ENCODE measurements at regions not wholly inside any gene's neighbourhood (a gene's known extent, or its start where the extent isn't known, plus 50 kb on each side); places are given as distances from the start of the nearest gene placed in this dataset.

DNA sequence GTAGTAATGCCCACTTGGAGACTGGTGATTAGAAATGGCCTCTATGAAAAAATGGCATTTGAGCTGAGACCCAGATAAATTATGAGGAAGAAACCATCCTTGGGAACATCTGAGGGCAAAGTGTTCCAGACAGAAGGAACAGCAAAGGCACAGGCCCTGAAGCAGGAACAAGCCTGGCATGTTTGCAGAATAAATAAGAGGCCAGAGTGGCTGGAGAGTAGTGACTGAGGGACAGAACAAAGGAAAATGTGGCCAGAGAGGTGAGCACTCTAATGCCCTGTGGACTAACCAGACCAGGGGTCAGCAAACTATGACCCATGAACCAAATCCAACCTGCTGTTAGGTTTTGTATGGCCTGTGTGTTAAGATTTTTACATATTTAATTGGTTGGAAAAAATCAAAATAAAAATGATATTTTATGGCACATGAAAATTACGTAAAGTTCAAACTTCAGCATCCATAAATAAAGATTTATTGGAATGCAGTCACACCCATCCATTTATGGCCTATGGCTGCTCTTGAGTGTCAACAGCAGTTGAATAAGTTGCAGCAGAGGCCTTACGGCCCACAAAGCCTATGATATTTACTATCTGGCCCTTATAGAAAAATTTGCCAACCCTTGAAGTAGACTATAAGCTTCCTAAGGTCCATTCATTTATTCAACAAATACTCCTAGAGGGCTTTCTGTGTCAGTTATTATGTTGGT, 210.0 kb upstream of the TOX3 start:
- CTCF ChIA-PET = no interaction called here
- BruUV-seq (replicated peaks) = no TSS peak
- no peaks in the 10 kb centered on the region for H4K20me1 ChIP-seq (ENCODE audit: control insufficient read depth, insufficient read depth)
- H2AFZ ChIP-seq (ENCODE audit: control insufficient read depth, low read depth, low read length) = no peak overlapping the region
- POLR2A ChIA-PET = no interaction called here
- ATAC-seq = no peak
- no peak for DNase-seq (ENCODE audit: low read depth, low spot score)
- no peak overlapping the region for H3K4me2 ChIP-seq (ENCODE audit: control insufficient read depth, insufficient read depth)
- RAD21 ChIA-PET (ENCODE audit: unreplicated experiment) = no interaction called here
- no peaks in the 10 kb centered on the region for H3K27me3 ChIP-seq (replicated peaks in 1 of 2; ENCODE audit: control insufficient read depth in 2 of 2, insufficient read depth in 2 of 2, low read length in 1 of 2)
- in situ Hi-C loops (cut with MboI) = no loop called here
- no peak overlapping the region for H3K4me3 ChIP-seq
- SMC1A ChIA-PET (ENCODE audit: uncharacterized antibody, unreplicated experiment) = no interaction called here
- FAIRE-seq = no peak
- H3K9ac ChIP-seq (ENCODE audit: control insufficient read depth, insufficient read depth, low read length) = no peak overlapping the region
- H3K9me3 ChIP-seq (replicated peaks; ENCODE audit: control insufficient read depth, insufficient read depth, low read length) = no peaks in the 10 kb centered on the region; the same call in 2 of the 3 replicates
- intact Hi-C loops (cut with micrococcal nuclease; ENCODE audit: unreplicated experiment) = no loop called here
- H3K27ac ChIP-seq (ENCODE audit: control insufficient read depth, insufficient read depth) = no peak overlapping the region
- H3K36me3 ChIP-seq (ENCODE audit: control insufficient read depth in 2 of 2, insufficient read depth in 2 of 2, low read length in 1 of 2) = no peaks in the 10 kb centered on the region
- H3K79me2 ChIP-seq (ENCODE audit: control insufficient read depth, insufficient read depth, low read length) = no peaks in the 10 kb centered on the region
- WGBS (ENCODE audit: insufficient coverage, insufficient replicate concordance, low lambda C conversion rate, missing lambda C conversion rate) = 0% methylated on average over 2 of the region's 2 CpGs
- no peaks in the 10 kb centered on the region for H3K4me1 ChIP-seq (ENCODE audit: control insufficient read depth, insufficient read depth, low read length)
- TF ChIP-seq CREB1 (IDR thresholded peaks at IDR 0.05; ENCODE audit: low read depth) (no peak), CHD1 (IDR thresholded peaks at IDR 0.05; ENCODE audit: low read depth, low read length) (no peak), LARP7 (IDR thresholded peaks at IDR 0.05) (no peak), SRF (IDR thresholded peaks at IDR 0.05; ENCODE audit: low read depth in 2 of 2, low read length in 2 of 2) (no peak), SMC3 (IDR thresholded peaks at IDR 0.05; ENCODE audit: borderline replicate concordance, low read length) (no peak), RUNX3 (IDR thresholded peaks at IDR 0.05; ENCODE audit: low read length) (no peak), CHD2 (IDR thresholded peaks at IDR 0.05; ENCODE audit: borderline replicate concordance, low read depth, low read length) (no peak)
- TF ChIP-seq, protein P1, sequence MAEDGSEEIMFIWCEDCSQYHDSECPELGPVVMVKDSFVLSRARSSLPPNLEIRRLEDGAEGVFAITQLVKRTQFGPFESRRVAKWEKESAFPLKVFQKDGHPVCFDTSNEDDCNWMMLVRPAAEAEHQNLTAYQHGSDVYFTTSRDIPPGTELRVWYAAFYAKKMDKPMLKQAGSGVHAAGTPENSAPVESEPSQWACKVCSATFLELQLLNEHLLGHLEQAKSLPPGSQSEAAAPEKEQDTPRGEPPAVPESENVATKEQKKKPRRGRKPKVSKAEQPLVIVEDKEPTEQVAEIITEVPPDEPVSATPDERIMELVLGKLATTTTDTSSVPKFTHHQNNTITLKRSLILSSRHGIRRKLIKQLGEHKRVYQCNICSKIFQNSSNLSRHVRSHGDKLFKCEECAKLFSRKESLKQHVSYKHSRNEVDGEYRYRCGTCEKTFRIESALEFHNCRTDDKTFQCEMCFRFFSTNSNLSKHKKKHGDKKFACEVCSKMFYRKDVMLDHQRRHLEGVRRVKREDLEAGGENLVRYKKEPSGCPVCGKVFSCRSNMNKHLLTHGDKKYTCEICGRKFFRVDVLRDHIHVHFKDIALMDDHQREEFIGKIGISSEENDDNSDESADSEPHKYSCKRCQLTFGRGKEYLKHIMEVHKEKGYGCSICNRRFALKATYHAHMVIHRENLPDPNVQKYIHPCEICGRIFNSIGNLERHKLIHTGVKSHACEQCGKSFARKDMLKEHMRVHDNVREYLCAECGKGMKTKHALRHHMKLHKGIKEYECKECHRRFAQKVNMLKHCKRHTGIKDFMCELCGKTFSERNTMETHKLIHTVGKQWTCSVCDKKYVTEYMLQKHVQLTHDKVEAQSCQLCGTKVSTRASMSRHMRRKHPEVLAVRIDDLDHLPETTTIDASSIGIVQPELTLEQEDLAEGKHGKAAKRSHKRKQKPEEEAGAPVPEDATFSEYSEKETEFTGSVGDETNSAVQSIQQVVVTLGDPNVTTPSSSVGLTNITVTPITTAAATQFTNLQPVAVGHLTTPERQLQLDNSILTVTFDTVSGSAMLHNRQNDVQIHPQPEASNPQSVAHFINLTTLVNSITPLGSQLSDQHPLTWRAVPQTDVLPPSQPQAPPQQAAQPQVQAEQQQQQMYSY (CRISPR knock-in tag; IDR thresholded peaks at IDR 0.05) = no peak
- TF ChIP-seq, protein P2, sequence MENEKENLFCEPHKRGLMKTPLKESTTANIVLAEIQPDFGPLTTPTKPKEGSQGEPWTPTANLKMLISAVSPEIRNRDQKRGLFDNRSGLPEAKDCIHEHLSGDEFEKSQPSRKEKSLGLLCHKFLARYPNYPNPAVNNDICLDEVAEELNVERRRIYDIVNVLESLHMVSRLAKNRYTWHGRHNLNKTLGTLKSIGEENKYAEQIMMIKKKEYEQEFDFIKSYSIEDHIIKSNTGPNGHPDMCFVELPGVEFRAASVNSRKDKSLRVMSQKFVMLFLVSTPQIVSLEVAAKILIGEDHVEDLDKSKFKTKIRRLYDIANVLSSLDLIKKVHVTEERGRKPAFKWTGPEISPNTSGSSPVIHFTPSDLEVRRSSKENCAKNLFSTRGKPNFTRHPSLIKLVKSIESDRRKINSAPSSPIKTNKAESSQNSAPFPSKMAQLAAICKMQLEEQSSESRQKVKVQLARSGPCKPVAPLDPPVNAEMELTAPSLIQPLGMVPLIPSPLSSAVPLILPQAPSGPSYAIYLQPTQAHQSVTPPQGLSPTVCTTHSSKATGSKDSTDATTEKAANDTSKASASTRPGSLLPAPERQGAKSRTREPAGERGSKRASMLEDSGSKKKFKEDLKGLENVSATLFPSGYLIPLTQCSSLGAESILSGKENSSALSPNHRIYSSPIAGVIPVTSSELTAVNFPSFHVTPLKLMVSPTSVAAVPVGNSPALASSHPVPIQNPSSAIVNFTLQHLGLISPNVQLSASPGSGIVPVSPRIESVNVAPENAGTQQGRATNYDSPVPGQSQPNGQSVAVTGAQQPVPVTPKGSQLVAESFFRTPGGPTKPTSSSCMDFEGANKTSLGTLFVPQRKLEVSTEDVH (IDR thresholded peaks at IDR 0.05; ENCODE audit: low read depth, partially characterized antibody) = no peak
- TF ChIP-seq, protein P3, sequence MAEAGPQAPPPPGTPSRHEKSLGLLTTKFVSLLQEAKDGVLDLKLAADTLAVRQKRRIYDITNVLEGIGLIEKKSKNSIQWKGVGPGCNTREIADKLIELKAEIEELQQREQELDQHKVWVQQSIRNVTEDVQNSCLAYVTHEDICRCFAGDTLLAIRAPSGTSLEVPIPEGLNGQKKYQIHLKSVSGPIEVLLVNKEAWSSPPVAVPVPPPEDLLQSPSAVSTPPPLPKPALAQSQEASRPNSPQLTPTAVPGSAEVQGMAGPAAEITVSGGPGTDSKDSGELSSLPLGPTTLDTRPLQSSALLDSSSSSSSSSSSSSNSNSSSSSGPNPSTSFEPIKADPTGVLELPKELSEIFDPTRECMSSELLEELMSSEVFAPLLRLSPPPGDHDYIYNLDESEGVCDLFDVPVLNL (IDR thresholded peaks at IDR 0.05; ENCODE audit: low read depth, low read length) = no peak
- TF ChIP-seq, protein P4, sequence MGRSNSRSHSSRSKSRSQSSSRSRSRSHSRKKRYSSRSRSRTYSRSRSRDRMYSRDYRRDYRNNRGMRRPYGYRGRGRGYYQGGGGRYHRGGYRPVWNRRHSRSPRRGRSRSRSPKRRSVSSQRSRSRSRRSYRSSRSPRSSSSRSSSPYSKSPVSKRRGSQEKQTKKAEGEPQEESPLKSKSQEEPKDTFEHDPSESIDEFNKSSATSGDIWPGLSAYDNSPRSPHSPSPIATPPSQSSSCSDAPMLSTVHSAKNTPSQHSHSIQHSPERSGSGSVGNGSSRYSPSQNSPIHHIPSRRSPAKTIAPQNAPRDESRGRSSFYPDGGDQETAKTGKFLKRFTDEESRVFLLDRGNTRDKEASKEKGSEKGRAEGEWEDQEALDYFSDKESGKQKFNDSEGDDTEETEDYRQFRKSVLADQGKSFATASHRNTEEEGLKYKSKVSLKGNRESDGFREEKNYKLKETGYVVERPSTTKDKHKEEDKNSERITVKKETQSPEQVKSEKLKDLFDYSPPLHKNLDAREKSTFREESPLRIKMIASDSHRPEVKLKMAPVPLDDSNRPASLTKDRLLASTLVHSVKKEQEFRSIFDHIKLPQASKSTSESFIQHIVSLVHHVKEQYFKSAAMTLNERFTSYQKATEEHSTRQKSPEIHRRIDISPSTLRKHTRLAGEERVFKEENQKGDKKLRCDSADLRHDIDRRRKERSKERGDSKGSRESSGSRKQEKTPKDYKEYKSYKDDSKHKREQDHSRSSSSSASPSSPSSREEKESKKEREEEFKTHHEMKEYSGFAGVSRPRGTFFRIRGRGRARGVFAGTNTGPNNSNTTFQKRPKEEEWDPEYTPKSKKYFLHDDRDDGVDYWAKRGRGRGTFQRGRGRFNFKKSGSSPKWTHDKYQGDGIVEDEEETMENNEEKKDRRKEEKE (IDR thresholded peaks at IDR 0.05) = no peak

All from GM12878 (cell line).